ENCODE measurements at regions not wholly inside any gene's neighbourhood (a gene's known extent, or its start where the extent isn't known, plus 50 kb on each side); places are given as distances from the start of the nearest gene placed in this dataset.

GRCh38 chr5:125348936-125349831, 602.7 kb upstream of the ZNF608 start:
- no peak for DNase-seq

- DNase-seq = no peak
These were observed 611.2 kb upstream of the ZNF608 start for GRCh38 chr5:125357660-125358059.

DNA sequence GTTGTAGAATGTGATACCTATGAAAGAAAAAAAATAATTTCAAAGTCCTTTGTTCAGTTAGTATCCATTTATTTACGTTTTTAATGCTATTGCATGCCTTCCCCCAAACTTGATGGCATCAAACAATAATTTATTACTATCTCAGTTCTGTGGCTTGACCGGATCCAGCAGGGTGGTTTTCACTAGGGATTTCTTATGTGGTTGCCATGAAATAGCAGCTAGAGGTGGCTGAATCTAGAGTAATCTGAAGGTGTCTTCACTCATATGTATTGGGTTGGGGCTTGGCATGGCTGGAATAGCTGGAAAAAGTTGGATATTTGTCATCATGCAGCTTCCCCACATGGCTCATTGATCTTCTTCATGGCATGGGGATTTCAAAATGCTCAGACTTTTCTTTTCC, 619.3 kb upstream of the ZNF608 start:
- no peak for DNase-seq

DNA sequence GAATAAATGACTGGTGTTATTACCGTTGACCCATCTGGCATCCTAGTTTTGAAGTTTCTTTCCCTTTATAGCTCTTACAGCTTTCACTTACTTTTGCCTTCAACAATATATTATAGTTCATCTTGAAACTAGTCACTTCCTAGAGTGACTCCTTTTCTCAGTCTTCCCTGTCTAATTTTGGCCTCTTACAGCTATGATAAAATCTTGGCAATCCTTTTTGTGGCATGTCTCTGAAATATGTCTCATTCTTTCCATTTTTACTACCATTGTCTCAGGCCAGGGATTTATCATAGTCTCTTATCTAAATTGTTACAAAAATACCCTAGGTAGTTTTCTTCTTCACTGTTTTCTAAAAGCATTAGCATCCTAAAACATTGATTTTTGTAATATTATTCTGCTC, 621.3 kb upstream of the ZNF608 start:
- DNase-seq = no peak

GRCh38 chr5:125370461-125371205, 624.2 kb upstream of the ZNF608 start:
- DNase-seq = no peak

- DNase-seq = no peak
These were observed 626.5 kb upstream of the ZNF608 start for GRCh38 chr5:125372694-125373631.

- DNase-seq = no peak
These were observed 628.7 kb upstream of the ZNF608 start for GRCh38 chr5:125375143-125375542.

- DNase-seq = no peak
These were observed 629.7 kb upstream of the ZNF608 start for GRCh38 chr5:125376059-125376641.

GRCh38 chr5:125377141-125377540, 630.7 kb upstream of the ZNF608 start:
- no peak for DNase-seq

DNA sequence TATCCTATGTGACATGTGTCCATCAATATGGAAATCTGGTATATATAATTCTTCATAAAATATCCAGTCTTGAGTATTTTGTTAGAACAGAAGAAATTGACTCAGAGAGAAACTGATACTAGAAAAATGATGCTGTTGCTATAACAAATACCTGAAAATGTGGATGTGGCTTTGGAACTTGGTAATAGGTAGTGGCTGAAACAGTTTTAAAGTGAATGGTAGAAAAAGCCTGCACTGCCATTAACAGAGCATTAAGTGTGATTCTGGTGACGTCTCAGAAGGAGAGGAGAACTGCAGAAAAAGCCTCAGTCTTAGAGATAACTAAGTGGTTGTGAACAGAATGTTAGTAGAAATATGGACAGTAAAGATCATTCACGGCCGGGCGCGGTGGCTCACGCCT, 634.9 kb upstream of the ZNF608 start:
- no peak for DNase-seq

GRCh38 chr5:125384071-125384470, 637.6 kb upstream of the ZNF608 start:
- no peak for DNase-seq

- no peak for DNase-seq
These were observed 643.9 kb upstream of the ZNF608 start for GRCh38 chr5:125390326-125390725.

GRCh38 chr5:125393221-125393815, 646.9 kb upstream of the ZNF608 start:
- DNase-seq = no peak

- DNase-seq = no peak
These were observed 648.3 kb upstream of the ZNF608 start for GRCh38 chr5:125394661-125395280.

- no peak for DNase-seq
These were observed 650.0 kb upstream of the ZNF608 start for GRCh38 chr5:125396462-125396861.

DNA sequence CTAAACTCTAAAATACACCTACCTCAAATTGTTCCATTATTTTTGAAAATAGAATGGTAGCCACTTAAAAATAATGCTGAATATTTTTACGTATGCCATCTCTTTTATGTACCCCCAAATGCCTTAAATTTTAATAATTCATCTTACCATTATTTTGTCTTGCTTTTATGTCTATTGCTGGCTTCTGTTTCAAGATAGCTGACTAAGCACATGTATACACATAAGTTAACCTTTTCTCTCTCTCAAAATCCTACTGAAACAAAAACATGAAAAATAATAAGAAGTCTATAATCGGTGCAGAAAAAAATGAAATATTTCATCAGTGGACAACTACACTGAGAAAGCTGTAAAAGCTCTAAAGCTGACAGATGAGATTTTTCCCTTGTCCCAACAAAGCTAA, 652.0 kb upstream of the ZNF608 start:
- DNase-seq = no peak

DNA sequence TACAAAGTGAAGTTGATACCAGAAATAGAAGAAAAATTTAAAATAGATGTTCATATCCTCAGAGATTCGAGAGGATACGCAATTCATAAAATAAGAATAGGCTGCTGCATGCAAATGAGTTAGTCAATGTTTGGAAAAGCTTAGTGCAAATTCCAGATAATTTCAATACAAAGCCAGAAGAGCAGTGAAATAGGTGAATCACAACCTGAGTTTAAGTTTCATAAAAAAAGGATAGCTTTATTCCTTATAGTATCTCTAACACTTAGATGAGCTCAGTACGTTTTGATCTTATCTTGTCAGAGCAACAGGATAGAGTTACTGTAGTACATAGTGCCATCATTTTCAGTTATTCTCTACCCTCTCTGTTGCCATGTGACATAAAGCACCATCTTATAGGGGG, 653.4 kb upstream of the ZNF608 start:
- no peak for DNase-seq

DNA sequence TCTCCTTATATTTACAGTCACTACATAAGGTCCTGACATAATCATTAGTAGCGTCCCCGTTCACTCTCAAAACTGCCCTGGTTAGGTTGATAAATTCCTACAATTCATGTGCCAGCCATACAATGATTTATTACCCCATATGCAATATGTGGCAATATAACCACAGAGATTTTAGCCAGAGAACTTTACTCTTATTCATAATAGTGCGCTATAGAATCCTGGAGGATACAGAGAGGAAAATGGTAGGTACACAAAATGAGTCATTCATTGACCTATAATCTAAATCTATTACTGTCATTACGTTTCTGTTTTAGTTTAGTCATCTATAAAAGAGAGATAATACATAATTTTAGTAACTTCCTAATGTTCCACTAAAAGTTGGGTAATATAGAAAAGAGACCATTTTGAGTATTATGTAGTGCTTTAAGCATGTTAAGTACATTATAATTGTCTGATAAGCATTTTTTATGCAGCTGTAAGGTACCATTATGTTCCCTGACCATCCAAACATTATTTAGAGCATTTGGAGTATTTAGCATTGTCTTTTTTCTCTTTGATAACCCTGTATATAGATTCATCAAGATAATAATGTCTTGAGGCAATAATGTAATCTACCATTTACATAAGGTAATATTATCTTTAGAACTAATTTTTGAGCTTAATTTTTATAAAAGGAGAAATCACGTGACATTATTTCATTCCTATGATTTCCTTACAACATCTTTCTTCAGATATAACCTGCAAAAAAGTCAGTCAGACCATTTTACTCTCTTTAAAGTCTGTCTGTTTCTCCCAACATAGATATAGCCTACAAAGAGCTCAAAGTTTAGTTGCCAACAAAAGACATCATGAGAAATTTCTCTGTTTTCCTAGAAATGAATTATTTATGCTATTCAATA, 655.5 kb upstream of the ZNF608 start:
- DNase-seq = no peak

GRCh38 chr5:125402787-125403186, 656.3 kb upstream of the ZNF608 start:
- DNase-seq = no peak

DNA sequence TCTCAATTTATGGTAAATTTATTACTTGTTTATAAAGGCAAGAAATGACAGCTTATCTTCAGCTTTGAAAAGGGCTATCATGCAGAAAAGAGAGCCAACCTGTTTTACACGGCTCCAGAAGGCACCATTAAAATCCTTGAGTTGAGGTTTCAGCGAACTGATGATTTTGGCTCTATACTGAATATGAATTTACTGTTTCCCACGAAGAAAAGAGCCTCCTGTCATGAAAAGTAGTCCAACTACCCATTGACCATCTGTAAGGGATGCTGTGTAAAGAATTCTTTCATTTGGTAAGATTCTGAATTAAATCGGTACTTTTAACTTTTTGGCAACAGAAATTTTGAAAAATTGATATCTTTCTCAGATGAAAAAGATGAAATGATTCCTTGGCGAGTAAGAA, 657.6 kb upstream of the ZNF608 start:
- no peak for DNase-seq
